Stomach (tissue), 8 donors: ENCODE measurements at regions not wholly inside any gene's neighbourhood (a gene's known extent, or its start where the extent isn't known, plus 50 kb on each side); places are given as distances from the start of the nearest gene placed in this dataset.

Experiments used
- DNase-seq, 2 donors: peaks; one replicate each; pipeline versions ENCODE4 v3.0.0 to v3.0.0-alpha.2; 2013 to 2019
- H3K27ac ChIP-seq, 5 donors: fragments of 200-600 bp in 4 of 5; sonication (generic) in 4 of 5; one replicate each; pipeline ENCODE4 v1.5.1; 2013 to 2019; ENCODE audit warnings: mild to moderate bottlenecking in 1 of 5, moderate library complexity in 1 of 5
- H3K27me3 ChIP-seq, 3 donors: fragments of 200-600 bp; sonication (generic); one replicate each; pipeline ENCODE4 v1.5.1; 2017 to 2019; ENCODE audit warnings: mixed run types in 1 of 3
- H3K36me3 ChIP-seq, 4 donors: fragments of 200-600 bp; sonication (generic); 1 replicate in 3 of 4; 2 replicates in 1 of 4; pipeline ENCODE4 v1.5.1; 2016 to 2019
- H3K4me1 ChIP-seq, 4 donors: fragments of 200-600 bp; sonication (generic); one replicate each; pipeline ENCODE4 v1.5.1; 2016 to 2019
- H3K4me3 ChIP-seq, 4 donors: fragments of 200-600 bp; sonication (generic) in 3 of 4; one replicate each; pipeline ENCODE4 v1.5.1; 2016 to 2019; ENCODE audit warnings: mild to moderate bottlenecking in 1 of 4
- H3K9me3 ChIP-seq, 4 donors: fragments of 200-600 bp; sonication (generic); one replicate each; pipeline ENCODE4 v1.5.1; 2016 to 2019
- CTCF ChIP-seq, 7 experiments: fragments of 450-650 bp in 4 of 7; fragments of 200-600 bp in 3 of 7; sonication (generic) in 3 of 7; IDR thresholded peaks; one replicate each; pipeline ENCODE4 v1.5.1; 2016 to 2019; ENCODE audit warnings: antibody characterized with exemption in 7 of 7, control low read depth in 2 of 7, mild to moderate bottlenecking in 1 of 7
- EP300 ChIP-seq: sonication (generic); formaldehyde crosslinking; IDR thresholded peaks from one replicate; pipeline ENCODE4 v1.6.1; 2017; ENCODE audit warnings: antibody characterized with exemption
- POLR2A ChIP-seq, 4 donors: fragments of 450-650 bp; IDR thresholded peaks; one replicate each; pipeline ENCODE4 v1.6.1; 2016; ENCODE audit warnings: antibody characterized with exemption in 4 of 4, control low read depth in 2 of 4, mild to moderate bottlenecking in 1 of 4, moderate library complexity in 1 of 4
- POLR2AphosphoS5 ChIP-seq, 3 donors: sonication (generic); formaldehyde crosslinking; IDR thresholded peaks; one replicate each; pipeline ENCODE4 v1.6.1; 2016; ENCODE audit warnings: antibody characterized with exemption in 3 of 3
- WGBS, 5 donors: extraction: QIAGEN DNeasy Blood & Tissue Kit in 3 of 5; methylation state at CpG; one replicate each; pipeline versions ENCODE4 v1.1.5 to v1.1.7; 2013 to 2018; 5-methylcytosine and 5-hydroxymethylcytosine counted together
- intact Hi-C: fragments of 100-400 bp; cut with DNase I; formaldehyde crosslinking; loops from one replicate; pipeline ENCODE4 v1.15.1; 2023; ENCODE audit warnings: low total_unique reads
- donor health status: healthy with polysubstance abuse.
- donor health status: Bipolar disorder and iron deficiency.
- donor health status: healthy.

GRCh38 chr2:122622934-122623333 is 867.5 kb downstream of the TSN start:
- DNase-seq, result no peak
- peaks cover 0 to 9% (median 2%) of the 10 kb centered on the region in 4 donors for H3K9me3 ChIP-seq
- WGBS, 5 donors, result 15 to 51% (median 35%) methylated on average over 3 of the region's 3 CpGs
- H3K4me3 ChIP-seq, result no peak overlapping the region
- no peak overlapping the region for H3K27ac ChIP-seq
- TF ChIP-seq CTCF (IDR thresholded peaks at IDR 0.05) (no peak), EP300 (no peak), POLR2AphosphoS5 (IDR thresholded peaks at IDR 0.05) (no peak), POLR2A (IDR thresholded peaks at IDR 0.05) (no peak)
- no peaks in the 10 kb centered on the region for H3K36me3 ChIP-seq
- no peaks in the 10 kb centered on the region for H3K4me1 ChIP-seq
- H3K27me3 ChIP-seq, result no peaks in the 10 kb centered on the region
- intact Hi-C loops, result no loop called here

GRCh38 chr2:122627388-122627787 is 871.9 kb downstream of the TSN start:
- Histone ChIP-seq H3K27ac (no peak overlapping the region), H3K36me3 (no peaks in the 10 kb centered on the region), H3K4me3 (no peak overlapping the region), H3K27me3 (no peaks in the 10 kb centered on the region), H3K9me3 (no peaks in the 10 kb centered on the region), H3K4me1 (no peaks in the 10 kb centered on the region)
- WGBS, 5 donors, result 28 to 71% (median 43%) methylated on average over 3 of the region's 3 CpGs
- DNase-seq, result no peak
- intact Hi-C loops, result no loop called here
- TF ChIP-seq CTCF (IDR thresholded peaks at IDR 0.05), result no peak
- no peak for TF ChIP-seq EP300
- no peak for TF ChIP-seq POLR2AphosphoS5 (IDR thresholded peaks at IDR 0.05)
- TF ChIP-seq POLR2A (IDR thresholded peaks at IDR 0.05), result no peak

GRCh38 chr2:122634256-122634655 is 878.8 kb downstream of the TSN start:
- 57 to 91% (median 76%) methylated on average over 1 of the region's 1 CpG for WGBS, 5 donors

GRCh38 chr2:122634920-122635319 is 879.5 kb downstream of the TSN start:
- 68 to 92% (median 83%) methylated on average over 2 of the region's 2 CpGs for WGBS, 5 donors
- TF ChIP-seq POLR2A (IDR thresholded peaks at IDR 0.05) (no peak), POLR2AphosphoS5 (IDR thresholded peaks at IDR 0.05) (no peak), EP300 (no peak), CTCF (IDR thresholded peaks at IDR 0.05) (no peak)
- Histone ChIP-seq H3K36me3 (no peaks in the 10 kb centered on the region), H3K9me3 (no peaks in the 10 kb centered on the region), H3K4me1 (no peaks in the 10 kb centered on the region), H3K27me3 (no peaks in the 10 kb centered on the region), H3K4me3 (no peak overlapping the region), H3K27ac (no peak overlapping the region)
- intact Hi-C loops, result no loop called here
- no peak for DNase-seq

More at GRCh38 chr2:122634256-122634655, 878.8 kb downstream of the TSN start:
- no peaks in the 10 kb centered on the region for H3K36me3 ChIP-seq
- no peak overlapping the region for H3K27ac ChIP-seq
- TF ChIP-seq EP300 (no peak), POLR2A (IDR thresholded peaks at IDR 0.05) (no peak), CTCF (IDR thresholded peaks at IDR 0.05) (no peak), POLR2AphosphoS5 (IDR thresholded peaks at IDR 0.05) (no peak)
- DNase-seq, result peak in 1 of 2 donors; percentile 62
- intact Hi-C loops, result no loop called here
- H3K9me3 ChIP-seq, result no peaks in the 10 kb centered on the region
- H3K4me3 ChIP-seq, result no peak overlapping the region
- no peaks in the 10 kb centered on the region for H3K27me3 ChIP-seq
- H3K4me1 ChIP-seq, result no peaks in the 10 kb centered on the region
